Left ventricle myocardium inferior (tissue), 1 donor: ENCODE measurements at regions not wholly inside any gene's neighbourhood (a gene's known extent, or its start where the extent isn't known, plus 50 kb on each side); places are given as distances from the start of the nearest gene placed in this dataset.

ENCODE experiments used
- DNase-seq: peaks from one replicate; pipeline ENCODE4 v3.0.0-alpha.2; 2020
- H3K27ac ChIP-seq: fragments of 200-600 bp; replicated peaks from 2 replicates; pipeline ENCODE4 v1.8.0; 2021
- H3K27me3 ChIP-seq: fragments of 200-600 bp; 2 replicates; pipeline ENCODE4 v1.8.0; 2021; ENCODE audit warnings: low read depth
- H3K36me3 ChIP-seq: fragments of 200-600 bp; 2 replicates; pipeline ENCODE4 v1.8.0; 2021
- H3K4me1 ChIP-seq: fragments of 200-600 bp; 2 replicates; pipeline ENCODE4 v1.8.0; 2021
- H3K4me3 ChIP-seq: fragments of 200-600 bp; 2 replicates; pipeline ENCODE4 v1.8.0; 2021; ENCODE audit warnings: mild to moderate bottlenecking, moderate library complexity
- H3K9me3 ChIP-seq: fragments of 200-600 bp; replicated peaks from 2 replicates; pipeline ENCODE4 v1.8.0; 2021
- CTCF ChIP-seq: fragments of 200-600 bp; IDR thresholded peaks from 2 replicates; pipeline ENCODE4 v1.8.0; 2021; ENCODE audit warnings: antibody characterized with exemption, mild to moderate bottlenecking, borderline replicate concordance
- intact Hi-C: fragments of 100-400 bp; cut with micrococcal nuclease; formaldehyde crosslinking; loops from one replicate; pipeline ENCODE4 v1.11.0; 2022
- donor health status: DM: no; HTN: yes; CAD: no; lungs with severe emphysema.

GRCh38 chr5:124417196-124417595, 329.2 kb downstream of the ZNF608 start:
- TF ChIP-seq CTCF = no peak
- H3K4me3 ChIP-seq = no peak overlapping the region
- peaks cover 17% of the 10 kb centered on the region for H3K9me3 ChIP-seq
- no peak overlapping the region for H3K27ac ChIP-seq
- DNase-seq = no peak
- no peaks in the 10 kb centered on the region for H3K27me3 ChIP-seq
- intact Hi-C loops = no loop called here
- H3K4me1 ChIP-seq = peaks cover 10% of the 10 kb centered on the region
- no peaks in the 10 kb centered on the region for H3K36me3 ChIP-seq

GRCh38 chr5:124416627-124417026, 329.8 kb downstream of the ZNF608 start:
- peaks cover 14% of the 10 kb centered on the region for H3K9me3 ChIP-seq
- no peaks in the 10 kb centered on the region for H3K27me3 ChIP-seq
- H3K36me3 ChIP-seq = no peaks in the 10 kb centered on the region
- H3K4me3 ChIP-seq = no peak overlapping the region
- peaks cover 10% of the 10 kb centered on the region for H3K4me1 ChIP-seq
- no peak for TF ChIP-seq CTCF
- H3K27ac ChIP-seq = no peak overlapping the region
- intact Hi-C loops = no loop called here
- DNase-seq = no peak

- DNase-seq = no peak
- H3K27ac ChIP-seq = no peak overlapping the region
- H3K27me3 ChIP-seq = no peaks in the 10 kb centered on the region
- H3K36me3 ChIP-seq = no peaks in the 10 kb centered on the region
- H3K9me3 ChIP-seq = peaks cover 12% of the 10 kb centered on the region
- TF ChIP-seq CTCF = no peak
- peaks cover 10% of the 10 kb centered on the region for H3K4me1 ChIP-seq
- intact Hi-C loops = no loop called here
- no peak overlapping the region for H3K4me3 ChIP-seq
These were observed 331.5 kb downstream of the ZNF608 start for GRCh38 chr5:124414973-124415372.

GRCh38 chr5:124410539-124411488, 335.6 kb downstream of the ZNF608 start:
- intact Hi-C loops = no loop called here
- no peaks in the 10 kb centered on the region for H3K36me3 ChIP-seq
- peaks cover 16% of the 10 kb centered on the region for H3K4me1 ChIP-seq

More at GRCh38 chr5:124410539-124411488, 335.6 kb downstream of the ZNF608 start:
- H3K4me3 ChIP-seq = no peak overlapping the region
- no peak overlapping the region for H3K27ac ChIP-seq
- no peak for DNase-seq
- no peaks in the 10 kb centered on the region for H3K27me3 ChIP-seq
- H3K9me3 ChIP-seq = peaks cover 12% of the 10 kb centered on the region
- TF ChIP-seq CTCF = no peak
